Ishikawa (cell line): ENCODE measurements at regions not wholly inside any gene's neighbourhood (a gene's known extent, or its start where the extent isn't known, plus 50 kb on each side); places are given as distances from the start of the nearest gene placed in this dataset.

ENCODE experiments used
- CEBPB ChIP-seq: IDR thresholded peaks from 2 replicates; pipeline ENCODE4 v1.6.1; 2012
- CREB1 ChIP-seq: IDR thresholded peaks from 2 replicates; pipeline ENCODE4 v1.6.1; 2012; ENCODE audit warnings: low read depth
- EGR1 ChIP-seq: IDR thresholded peaks from 2 replicates; pipeline ENCODE4 v1.6.1; 2012
- EP300 ChIP-seq: IDR thresholded peaks from 2 replicates; pipeline ENCODE4 v1.6.1; 2012; ENCODE audit warnings: borderline replicate concordance
- FOXM1 ChIP-seq: IDR thresholded peaks from 2 replicates; pipeline ENCODE4 v1.6.1; 2012; ENCODE audit warnings: low read depth, borderline replicate concordance
- NFIC ChIP-seq: IDR thresholded peaks from 2 replicates; pipeline ENCODE4 v1.6.1; 2012
- RAD21 ChIP-seq: IDR thresholded peaks from 2 replicates; pipeline ENCODE4 v1.6.1; 2012; ENCODE audit warnings: low read depth
- TAF1 ChIP-seq: IDR thresholded peaks from 2 replicates; pipeline ENCODE4 v1.6.1; 2012; ENCODE audit warnings: low read depth, mild to moderate bottlenecking
- TCF12 ChIP-seq: IDR thresholded peaks from 2 replicates; pipeline ENCODE4 v1.6.1; 2012; ENCODE audit warnings: low read depth
- TEAD4 ChIP-seq: IDR thresholded peaks from 2 replicates; pipeline ENCODE4 v1.6.1; 2012
- YY1 ChIP-seq: IDR thresholded peaks from 2 replicates; pipeline ENCODE4 v1.6.1; 2012; ENCODE audit warnings: low read depth
- ZBTB7A ChIP-seq: IDR thresholded peaks from 2 replicates; pipeline ENCODE4 v1.6.1; 2012; ENCODE audit warnings: low read depth
- TF ChIP-seq, protein P1 (sequence below): IDR thresholded peaks from 2 replicates; pipeline ENCODE4 v1.6.1; 2012; ENCODE audit warnings: low read depth, mild to moderate bottlenecking
- TF ChIP-seq, protein P2 (sequence below): IDR thresholded peaks from 2 replicates; pipeline ENCODE4 v1.6.1; 2012
- TF ChIP-seq, protein P3 (sequence below): IDR thresholded peaks from 2 replicates; pipeline ENCODE4 v1.6.1; 2012

DNA sequence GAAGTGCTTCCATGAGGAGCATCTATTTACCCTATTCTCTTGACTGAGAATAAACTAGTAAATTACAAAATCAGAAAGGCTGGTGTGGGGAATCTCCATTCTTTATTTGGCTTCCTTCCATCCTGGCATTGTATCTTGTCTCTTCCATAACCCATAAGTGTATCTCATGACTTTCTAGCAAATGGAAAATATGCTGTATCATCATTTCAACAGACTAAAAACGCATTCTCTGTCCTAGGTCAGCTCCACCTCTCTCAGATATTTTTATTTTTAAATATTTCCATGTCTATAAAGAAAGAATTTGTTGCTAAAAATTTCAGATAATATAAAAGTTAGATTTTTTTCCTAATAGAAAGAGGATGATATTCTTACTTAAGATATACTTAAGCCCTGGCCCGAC is 154.2 kb upstream of the MYO16 start:
- TF ChIP-seq, protein P1, sequence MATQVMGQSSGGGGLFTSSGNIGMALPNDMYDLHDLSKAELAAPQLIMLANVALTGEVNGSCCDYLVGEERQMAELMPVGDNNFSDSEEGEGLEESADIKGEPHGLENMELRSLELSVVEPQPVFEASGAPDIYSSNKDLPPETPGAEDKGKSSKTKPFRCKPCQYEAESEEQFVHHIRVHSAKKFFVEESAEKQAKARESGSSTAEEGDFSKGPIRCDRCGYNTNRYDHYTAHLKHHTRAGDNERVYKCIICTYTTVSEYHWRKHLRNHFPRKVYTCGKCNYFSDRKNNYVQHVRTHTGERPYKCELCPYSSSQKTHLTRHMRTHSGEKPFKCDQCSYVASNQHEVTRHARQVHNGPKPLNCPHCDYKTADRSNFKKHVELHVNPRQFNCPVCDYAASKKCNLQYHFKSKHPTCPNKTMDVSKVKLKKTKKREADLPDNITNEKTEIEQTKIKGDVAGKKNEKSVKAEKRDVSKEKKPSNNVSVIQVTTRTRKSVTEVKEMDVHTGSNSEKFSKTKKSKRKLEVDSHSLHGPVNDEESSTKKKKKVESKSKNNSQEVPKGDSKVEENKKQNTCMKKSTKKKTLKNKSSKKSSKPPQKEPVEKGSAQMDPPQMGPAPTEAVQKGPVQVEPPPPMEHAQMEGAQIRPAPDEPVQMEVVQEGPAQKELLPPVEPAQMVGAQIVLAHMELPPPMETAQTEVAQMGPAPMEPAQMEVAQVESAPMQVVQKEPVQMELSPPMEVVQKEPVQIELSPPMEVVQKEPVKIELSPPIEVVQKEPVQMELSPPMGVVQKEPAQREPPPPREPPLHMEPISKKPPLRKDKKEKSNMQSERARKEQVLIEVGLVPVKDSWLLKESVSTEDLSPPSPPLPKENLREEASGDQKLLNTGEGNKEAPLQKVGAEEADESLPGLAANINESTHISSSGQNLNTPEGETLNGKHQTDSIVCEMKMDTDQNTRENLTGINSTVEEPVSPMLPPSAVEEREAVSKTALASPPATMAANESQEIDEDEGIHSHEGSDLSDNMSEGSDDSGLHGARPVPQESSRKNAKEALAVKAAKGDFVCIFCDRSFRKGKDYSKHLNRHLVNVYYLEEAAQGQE = no peak
- TF ChIP-seq TEAD4 (no peak), YY1 (no peak), EGR1 (no peak), NFIC (no peak), FOXM1 (no peak), CREB1 (no peak)
- TF ChIP-seq, protein P2, sequence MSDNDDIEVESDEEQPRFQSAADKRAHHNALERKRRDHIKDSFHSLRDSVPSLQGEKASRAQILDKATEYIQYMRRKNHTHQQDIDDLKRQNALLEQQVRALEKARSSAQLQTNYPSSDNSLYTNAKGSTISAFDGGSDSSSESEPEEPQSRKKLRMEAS = no peak

DNA sequence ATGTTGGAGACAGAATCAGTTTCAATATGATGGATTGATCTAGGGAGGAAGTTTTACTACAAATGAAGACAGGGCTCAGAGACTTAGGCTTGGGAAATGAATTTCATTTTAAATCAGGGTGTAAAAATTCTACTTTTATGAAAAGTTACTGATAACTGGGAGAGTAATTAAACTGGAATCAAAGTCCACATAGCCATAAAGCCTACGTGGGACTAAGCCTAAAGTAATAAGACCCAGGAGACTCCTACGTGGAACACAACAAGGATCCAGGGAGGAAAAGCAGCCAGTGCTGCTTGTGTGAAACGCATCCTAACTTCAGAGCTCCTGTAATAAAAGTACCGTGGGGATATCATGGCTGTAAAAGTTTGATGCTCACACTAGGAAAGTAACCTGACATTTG is 152.0 kb upstream of the MYO16 start:
- TF ChIP-seq ZBTB7A = no peak
- no peak for TF ChIP-seq EGR1
- no peak for TF ChIP-seq EP300
- TF ChIP-seq RAD21 = no peak
- TF ChIP-seq, protein P2 = no peak
- TF ChIP-seq TEAD4 = no peak
- TF ChIP-seq TCF12 = no peak
- TF ChIP-seq, protein P1 = no peak
- TF ChIP-seq YY1 = no peak
- TF ChIP-seq, protein P3, sequence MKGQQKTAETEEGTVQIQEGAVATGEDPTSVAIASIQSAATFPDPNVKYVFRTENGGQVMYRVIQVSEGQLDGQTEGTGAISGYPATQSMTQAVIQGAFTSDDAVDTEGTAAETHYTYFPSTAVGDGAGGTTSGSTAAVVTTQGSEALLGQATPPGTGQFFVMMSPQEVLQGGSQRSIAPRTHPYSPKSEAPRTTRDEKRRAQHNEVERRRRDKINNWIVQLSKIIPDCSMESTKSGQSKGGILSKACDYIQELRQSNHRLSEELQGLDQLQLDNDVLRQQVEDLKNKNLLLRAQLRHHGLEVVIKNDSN = no peak
- TF ChIP-seq CREB1 = no peak
- TF ChIP-seq CEBPB = no peak
- TF ChIP-seq FOXM1 = no peak
- no peak for TF ChIP-seq NFIC
- no peak for TF ChIP-seq TAF1

DNA sequence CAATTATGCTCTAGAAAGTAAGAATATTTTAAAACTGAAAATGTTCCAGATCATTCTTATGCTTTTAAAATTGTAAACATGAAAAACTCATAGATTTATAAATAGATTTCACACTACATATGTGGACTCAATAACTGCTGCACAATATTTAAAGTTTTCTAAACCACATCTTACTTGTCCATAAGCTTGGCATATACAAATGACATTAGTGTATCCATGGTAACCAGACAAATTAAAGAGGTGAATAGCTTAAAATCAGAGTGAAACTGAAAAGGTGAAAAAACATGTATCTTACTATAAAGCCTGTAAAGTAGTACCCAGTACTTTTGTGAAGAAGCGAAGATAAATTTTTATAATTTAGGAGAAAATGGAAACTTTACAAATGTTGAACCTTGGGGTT is 151.2 kb upstream of the MYO16 start:
- no peak for TF ChIP-seq TCF12
- TF ChIP-seq ZBTB7A = no peak
- no peak for TF ChIP-seq EGR1
- TF ChIP-seq, protein P3 = no peak
- TF ChIP-seq, protein P2 = no peak

DNA sequence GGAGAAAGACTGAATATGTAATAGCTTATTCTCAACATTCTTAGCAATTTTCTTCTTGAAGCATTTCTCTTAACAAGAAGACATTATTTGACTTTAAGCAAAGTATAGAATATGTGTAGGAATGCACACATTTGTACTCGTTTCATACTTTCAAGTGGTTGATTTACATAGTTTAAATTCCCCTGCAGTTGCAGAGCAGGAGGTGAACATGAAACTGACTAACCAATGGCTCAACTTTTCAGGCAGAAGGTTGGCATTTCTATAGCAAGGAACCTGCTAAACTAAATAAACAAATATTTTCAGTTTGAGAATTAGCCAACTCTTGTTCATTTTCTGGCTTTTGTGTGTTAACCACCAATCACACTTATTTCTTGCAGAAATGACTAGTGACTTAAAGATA is 145.4 kb upstream of the MYO16 start:
- TF ChIP-seq EGR1 (no peak), ZBTB7A (no peak), FOXM1 (no peak), TAF1 (no peak), TCF12 (no peak), NFIC (no peak), YY1 (no peak), TEAD4 (no peak), RAD21 (no peak), EP300 (no peak), CEBPB (no peak), CREB1 (no peak)
- TF ChIP-seq, protein P1 = no peak
- TF ChIP-seq, protein P3 = no peak
- TF ChIP-seq, protein P2 = no peak
